SK-N-SH treated with all-trans-retinoic acid at 6 μM for 48 hours (cell line): ENCODE measurements at regions not wholly inside any gene's neighbourhood (a gene's known extent, or its start where the extent isn't known, plus 50 kb on each side); places are given as distances from the start of the nearest gene placed in this dataset.

Source experiments
- ATAC-seq: fragments of 200-7000 bp; cut with Tn5 transposase; 3 replicates; pipeline ENCODE4 v1.9.1; 2020; ENCODE audit warnings: mild to moderate bottlenecking, moderate library complexity
- ARNTL ChIP-seq: fragments of 450-650 bp; formaldehyde crosslinking; IDR thresholded peaks from 2 replicates; pipeline ENCODE4 v1.5.0; 2020; ENCODE audit warnings: low read depth, mild to moderate bottlenecking, moderate library complexity, borderline replicate concordance
- BACH2 ChIP-seq: fragments of 250-450 bp; sonication (Bioruptor Pico); IDR thresholded peaks from 2 replicates; pipeline ENCODE4 v1.9.0; 2021; ENCODE audit warnings: mild to moderate bottlenecking, borderline replicate concordance
- CREB5 ChIP-seq: fragments of 250-450 bp; sonication (Bioruptor Pico); IDR thresholded peaks from 2 replicates; pipeline ENCODE4 v1.5.1; 2020; ENCODE audit warnings: low read depth, mild to moderate bottlenecking, moderate library complexity
- CSDC2 ChIP-seq: fragments of 250-450 bp; sonication (Bioruptor Pico); IDR thresholded peaks from 2 replicates; pipeline ENCODE4 v1.5.0; 2020; ENCODE audit warnings: mild to moderate bottlenecking, moderate library complexity
- CSRNP3 ChIP-seq: fragments of 250-450 bp; sonication (Bioruptor Pico); IDR thresholded peaks from 2 replicates; pipeline ENCODE4 v1.5.1; 2021; ENCODE audit warnings: mild to moderate bottlenecking, moderate library complexity
- GLIS3 ChIP-seq: fragments of 250-450 bp; sonication (Bioruptor Pico); IDR thresholded peaks from 2 replicates; pipeline ENCODE4 v1.5.0; 2020; ENCODE audit warnings: mild to moderate bottlenecking, moderate library complexity
- ISL1 ChIP-seq: fragments of 250-450 bp; sonication (Bioruptor Pico); IDR thresholded peaks from 2 replicates; pipeline ENCODE4 v2.1.2; 2022; ENCODE audit warnings: mild to moderate bottlenecking, moderate library complexity
- OSR1 ChIP-seq: fragments of 250-450 bp; sonication (Bioruptor Pico); IDR thresholded peaks from 2 replicates; pipeline ENCODE4 v1.8.0; 2022; ENCODE audit warnings: moderate library complexity, mild to moderate bottlenecking, inconsistent platforms
- POU6F1 ChIP-seq: fragments of 250-450 bp; sonication (Bioruptor Pico); IDR thresholded peaks from 2 replicates; pipeline ENCODE4 v1.8.0; 2021; ENCODE audit warnings: low read depth, mild to moderate bottlenecking, moderate library complexity, borderline replicate concordance
- PPARA ChIP-seq: fragments of 250-450 bp; sonication (Bioruptor Pico); IDR thresholded peaks from 2 replicates; pipeline ENCODE4 v1.5.0; 2020; ENCODE audit warnings: mild to moderate bottlenecking, borderline replicate concordance
- RARB ChIP-seq: fragments of 250-450 bp; sonication (Bioruptor Pico); IDR thresholded peaks from 2 replicates; pipeline ENCODE4 v1.8.0; 2021; ENCODE audit warnings: mild to moderate bottlenecking, moderate library complexity
- TCF4 ChIP-seq: fragments of 250-450 bp; sonication (Bioruptor Pico); IDR thresholded peaks from 2 replicates; pipeline ENCODE4 v1.8.0; 2021; ENCODE audit warnings: mild to moderate bottlenecking, moderate library complexity, borderline replicate concordance
- TOX ChIP-seq: fragments of 250-450 bp; sonication (Bioruptor Pico); IDR thresholded peaks from 2 replicates; pipeline ENCODE4 v1.8.0; 2021; ENCODE audit warnings: mild to moderate bottlenecking, moderate library complexity, borderline replicate concordance
- ZC3H10 ChIP-seq: fragments of 250-450 bp; sonication (Bioruptor Pico); IDR thresholded peaks from 2 replicates; pipeline ENCODE4 v1.5.1; 2021; ENCODE audit warnings: mild to moderate bottlenecking, moderate library complexity
- ZFP3 ChIP-seq: fragments of 250-450 bp; sonication (Bioruptor Pico); IDR thresholded peaks from 2 replicates; pipeline ENCODE4 v1.5.0; 2020; ENCODE audit warnings: mild to moderate bottlenecking, moderate library complexity
- ZNF565 ChIP-seq: fragments of 450-650 bp; formaldehyde crosslinking; conservative IDR thresholded peaks from 2 replicates; pipeline ENCODE4 v1.5.0; 2020; ENCODE audit warnings: low read depth, mild to moderate bottlenecking, moderate library complexity
- ZNF8 ChIP-seq: fragments of 450-650 bp; formaldehyde crosslinking; IDR thresholded peaks from 2 replicates; pipeline ENCODE4 v1.5.0; 2020; ENCODE audit warnings: mild to moderate bottlenecking, moderate library complexity
- TF ChIP-seq, protein P1 (sequence below): fragments of 250-450 bp; sonication (Bioruptor Pico); IDR thresholded peaks from 2 replicates; pipeline ENCODE4 v1.5.0; 2020; ENCODE audit warnings: mild to moderate bottlenecking, moderate library complexity

GRCh38 chr4:177201614-177202013 is 108.1 kb upstream of the NEIL3 start (continued):
- TF ChIP-seq, protein P1, sequence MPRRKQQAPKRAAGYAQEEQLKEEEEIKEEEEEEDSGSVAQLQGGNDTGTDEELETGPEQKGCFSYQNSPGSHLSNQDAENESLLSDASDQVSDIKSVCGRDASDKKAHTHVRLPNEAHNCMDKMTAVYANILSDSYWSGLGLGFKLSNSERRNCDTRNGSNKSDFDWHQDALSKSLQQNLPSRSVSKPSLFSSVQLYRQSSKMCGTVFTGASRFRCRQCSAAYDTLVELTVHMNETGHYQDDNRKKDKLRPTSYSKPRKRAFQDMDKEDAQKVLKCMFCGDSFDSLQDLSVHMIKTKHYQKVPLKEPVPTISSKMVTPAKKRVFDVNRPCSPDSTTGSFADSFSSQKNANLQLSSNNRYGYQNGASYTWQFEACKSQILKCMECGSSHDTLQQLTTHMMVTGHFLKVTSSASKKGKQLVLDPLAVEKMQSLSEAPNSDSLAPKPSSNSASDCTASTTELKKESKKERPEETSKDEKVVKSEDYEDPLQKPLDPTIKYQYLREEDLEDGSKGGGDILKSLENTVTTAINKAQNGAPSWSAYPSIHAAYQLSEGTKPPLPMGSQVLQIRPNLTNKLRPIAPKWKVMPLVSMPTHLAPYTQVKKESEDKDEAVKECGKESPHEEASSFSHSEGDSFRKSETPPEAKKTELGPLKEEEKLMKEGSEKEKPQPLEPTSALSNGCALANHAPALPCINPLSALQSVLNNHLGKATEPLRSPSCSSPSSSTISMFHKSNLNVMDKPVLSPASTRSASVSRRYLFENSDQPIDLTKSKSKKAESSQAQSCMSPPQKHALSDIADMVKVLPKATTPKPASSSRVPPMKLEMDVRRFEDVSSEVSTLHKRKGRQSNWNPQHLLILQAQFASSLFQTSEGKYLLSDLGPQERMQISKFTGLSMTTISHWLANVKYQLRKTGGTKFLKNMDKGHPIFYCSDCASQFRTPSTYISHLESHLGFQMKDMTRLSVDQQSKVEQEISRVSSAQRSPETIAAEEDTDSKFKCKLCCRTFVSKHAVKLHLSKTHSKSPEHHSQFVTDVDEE (CRISPR knock-in tag): no peak
- no peak for TF ChIP-seq GLIS3 (CRISPR knock-in tag)

DNA sequence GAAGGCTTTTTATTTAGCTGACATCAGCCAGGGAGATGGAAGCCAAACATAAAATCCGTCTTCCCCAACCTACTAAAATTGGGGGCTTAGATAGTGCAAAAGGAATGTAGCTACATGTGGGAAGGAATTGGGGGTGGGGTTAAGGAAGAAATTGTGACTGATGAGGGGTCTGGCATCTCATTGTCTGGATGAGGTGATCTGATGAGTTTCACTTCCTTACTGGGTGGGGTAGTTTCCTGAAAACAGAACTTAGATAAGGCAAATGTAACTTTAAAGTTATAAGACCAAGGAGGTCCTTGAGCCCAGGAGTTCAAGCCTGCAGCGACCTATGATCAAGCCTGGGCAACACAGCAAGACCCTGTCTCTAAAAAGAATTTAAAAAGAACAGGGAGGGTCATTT is 105.5 kb upstream of the NEIL3 start:
- TF ChIP-seq POU6F1 (CRISPR knock-in tag) (no peak), GLIS3 (CRISPR knock-in tag) (no peak), ZC3H10 (CRISPR knock-in tag) (no peak)
- TF ChIP-seq, all 23 proteins: peak for 0
- ATAC-seq: no peak

DNA sequence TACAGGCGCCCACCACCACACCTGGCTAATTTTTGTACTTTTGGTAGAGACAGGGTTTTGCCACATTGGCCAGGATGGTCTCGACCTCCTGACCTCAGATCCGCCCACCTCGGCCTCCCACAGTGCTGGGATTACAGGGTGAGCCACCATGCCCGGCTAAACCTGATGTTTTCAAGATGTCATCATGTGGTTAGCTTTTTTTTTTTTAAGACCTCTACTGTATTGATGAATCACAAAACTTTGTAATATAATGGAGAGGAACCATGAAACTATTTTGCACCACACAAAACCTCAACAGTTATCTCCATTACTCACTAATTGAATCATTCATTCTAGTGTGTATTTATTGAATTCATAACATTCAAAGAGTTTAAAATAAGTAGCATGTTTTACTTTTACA is 94.7 kb upstream of the NEIL3 start:
- no peak for TF ChIP-seq RARB (CRISPR knock-in tag)
- TF ChIP-seq ZFP3 (CRISPR knock-in tag): no peak
- no peak for TF ChIP-seq POU6F1 (CRISPR knock-in tag)
- TF ChIP-seq OSR1: no peak
- TF ChIP-seq GLIS3 (CRISPR knock-in tag): no peak
- no peak for TF ChIP-seq CSDC2 (CRISPR knock-in tag)
- TF ChIP-seq CREB5 (CRISPR knock-in tag): no peak
- TF ChIP-seq ZNF8 (CRISPR knock-in tag): no peak
- no peak for TF ChIP-seq TCF4 (CRISPR knock-in tag)
- no peak for TF ChIP-seq ZC3H10 (CRISPR knock-in tag)
- TF ChIP-seq PPARA: no peak
- TF ChIP-seq BACH2: no peak
- TF ChIP-seq CSRNP3 (CRISPR knock-in tag): no peak
- no peak for TF ChIP-seq TOX (CRISPR knock-in tag)
- TF ChIP-seq ISL1 (CRISPR knock-in tag): no peak
- TF ChIP-seq ZNF565 (CRISPR knock-in tag): no peak
- ATAC-seq: no peak

GRCh38 chr4:177220376-177220775 is 89.3 kb upstream of the NEIL3 start:
- no peak for ATAC-seq
- TF ChIP-seq ARNTL: no peak
- TF ChIP-seq OSR1: no peak
- TF ChIP-seq POU6F1 (CRISPR knock-in tag): no peak
- TF ChIP-seq CSDC2 (CRISPR knock-in tag): no peak
- TF ChIP-seq TCF4 (CRISPR knock-in tag): no peak
